ENCODE measurements at regions not wholly inside any gene's neighbourhood (a gene's known extent, or its start where the extent isn't known, plus 50 kb on each side); places are given as distances from the start of the nearest gene placed in this dataset.
A peak's percentile ranks its signal among the peaks of the same experiment; 100 is the strongest.

GRCh38 chr2:18896125-18896764 is 306.9 kb upstream of the NT5C1B start:
- no peaks in the 10 kb centered on the region for H3K9me3 ChIP-seq
- no peaks in the 10 kb centered on the region for H3K27me3 ChIP-seq
- no peak overlapping the region for H3K27ac ChIP-seq
- ATAC-seq (no peak), DNase-seq (no peak)
- WGBS, 2 donors: 41 to 59% methylated on average over 2 of the region's 2 CpGs
- H3K4me3 ChIP-seq: no peak overlapping the region
- intact Hi-C loops (cut with DNase I): no loop called here
- H3K36me3 ChIP-seq: no peaks in the 10 kb centered on the region
- TF ChIP-seq CTCF (IDR thresholded peaks at IDR 0.05): no peak
- peaks cover 0 to 24% (median 12%) of the 10 kb centered on the region in 9 donors for H3K4me1 ChIP-seq

- ATAC-seq: no peak
- Histone ChIP-seq H3K36me3 (no peaks in the 10 kb centered on the region), H3K4me3 (no peak overlapping the region), H3K4me1 (peaks cover 0 to 13% (median 4%) of the 10 kb centered on the region in 9 donors), H3K9me3 (no peaks in the 10 kb centered on the region), H3K27me3 (no peaks in the 10 kb centered on the region), H3K27ac (no peak overlapping the region)
- no peak for TF ChIP-seq CTCF (IDR thresholded peaks at IDR 0.05)
- no peak for DNase-seq
- WGBS, 2 donors: 86% methylated on average over 3 of the region's 3 CpGs
- intact Hi-C loops (cut with DNase I): no loop called here
Observed at GRCh38 chr2:18891600-18892345, 302.4 kb upstream of the NT5C1B start.

- ATAC-seq (peak in 7 of 8 donors; percentile 38 to 92 (median 79)), DNase-seq (no peak)
- Histone ChIP-seq H3K36me3 (no peaks in the 10 kb centered on the region), H3K27ac (peak overlapping the region in 2 of 10 donors; percentile 12 to 35), H3K9me3 (no peaks in the 10 kb centered on the region), H3K4me1 (peaks cover 0 to 14% (median 3%) of the 10 kb centered on the region in 9 donors), H3K27me3 (no peaks in the 10 kb centered on the region), H3K4me3 (no peak overlapping the region)
- intact Hi-C loops (cut with DNase I): loop anchor here in 1 of 10 donors (10.0 kb wide), 1 partner anchor 975 kb away; no protein-coding TSS in a partner anchor
- TF ChIP-seq CTCF (IDR thresholded peaks at IDR 0.05): no peak
- 62 to 65% methylated on average over 5 of the region's 5 CpGs for WGBS, 2 donors
Observed at GRCh38 chr2:18889565-18890332, 300.4 kb upstream of the NT5C1B start.

- Histone ChIP-seq H3K9me3 (no peaks in the 10 kb centered on the region), H3K4me3 (no peak overlapping the region), H3K4me1 (peaks cover 0 to 14% (median 3%) of the 10 kb centered on the region in 9 donors), H3K27ac (no peak overlapping the region), H3K27me3 (no peaks in the 10 kb centered on the region), H3K36me3 (no peaks in the 10 kb centered on the region)
- ATAC-seq (peak in 4 of 8 donors; percentile 57 to 77 (median 66)), DNase-seq (no peak)
- intact Hi-C loops (cut with DNase I): loop anchor here in 1 of 10 donors (10.0 kb wide), 1 partner anchor 979 kb away; no protein-coding TSS in a partner anchor
- TF ChIP-seq CTCF (IDR thresholded peaks at IDR 0.05): no peak
- WGBS, 2 donors: 25 to 31% methylated on average over 2 of the region's 2 CpGs
Observed at GRCh38 chr2:18885457-18885856, 296.1 kb upstream of the NT5C1B start.

Measured in heart right ventricle (tissue), 16 donors.